ENCODE measurements at regions not wholly inside any gene's neighbourhood (a gene's known extent, or its start where the extent isn't known, plus 50 kb on each side); places are given as distances from the start of the nearest gene placed in this dataset.

GRCh38 chr10:124263726-124264125, 155.0 kb downstream of the OAT start:
- no peak for TF ChIP-seq CTCF (IDR thresholded peaks at IDR 0.05)
- no peak for TF ChIP-seq POLR2A (IDR thresholded peaks at IDR 0.05)

Measured in Peyer's patch (tissue), 4 donors.